ENCODE measurements at regions not wholly inside any gene's neighbourhood (a gene's known extent, or its start where the extent isn't known, plus 50 kb on each side); places are given as distances from the start of the nearest gene placed in this dataset.

DNA sequence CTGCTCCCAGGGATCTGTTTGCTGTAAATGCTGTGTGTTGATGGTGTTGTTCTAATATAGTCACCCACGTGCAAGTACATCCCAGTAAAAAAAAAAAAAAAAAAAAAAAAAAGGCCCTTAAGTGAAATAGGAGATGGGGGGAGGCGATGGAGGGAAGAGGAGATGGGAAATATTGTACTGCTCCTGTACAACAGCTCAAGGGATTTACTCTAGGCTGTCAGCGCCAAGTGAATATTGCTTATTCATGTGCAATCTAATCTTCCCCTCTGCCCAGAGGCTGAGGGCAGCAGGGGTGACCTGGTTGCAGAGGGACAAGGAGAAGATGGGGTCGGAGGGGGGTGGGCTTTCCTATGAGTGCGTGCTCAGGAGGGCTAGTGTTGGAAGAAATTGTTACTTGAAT is 206.2 kb upstream of the CADM1 start (continued):
- TF ChIP-seq, protein P1, sequence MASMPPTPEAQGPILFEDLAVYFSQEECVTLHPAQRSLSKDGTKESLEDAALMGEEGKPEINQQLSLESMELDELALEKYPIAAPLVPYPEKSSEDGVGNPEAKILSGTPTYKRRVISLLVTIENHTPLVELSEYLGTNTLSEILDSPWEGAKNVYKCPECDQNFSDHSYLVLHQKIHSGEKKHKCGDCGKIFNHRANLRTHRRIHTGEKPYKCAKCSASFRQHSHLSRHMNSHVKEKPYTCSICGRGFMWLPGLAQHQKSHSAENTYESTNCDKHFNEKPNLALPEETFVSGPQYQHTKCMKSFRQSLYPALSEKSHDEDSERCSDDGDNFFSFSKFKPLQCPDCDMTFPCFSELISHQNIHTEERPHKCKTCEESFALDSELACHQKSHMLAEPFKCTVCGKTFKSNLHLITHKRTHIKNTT (CRISPR knock-in tag; IDR thresholded peaks at IDR 0.05): no peak
- TF ChIP-seq RORA (CRISPR knock-in tag; IDR thresholded peaks at IDR 0.05) (no peak), REPIN1 (CRISPR knock-in tag; IDR thresholded peaks at IDR 0.05; ENCODE audit: borderline replicate concordance, low read depth) (no peak), NR2F6 (IDR thresholded peaks at IDR 0.05) (no peak), NR2F6 (CRISPR knock-in tag; IDR thresholded peaks at IDR 0.05) (no peak)
- TF ChIP-seq, protein P2, sequence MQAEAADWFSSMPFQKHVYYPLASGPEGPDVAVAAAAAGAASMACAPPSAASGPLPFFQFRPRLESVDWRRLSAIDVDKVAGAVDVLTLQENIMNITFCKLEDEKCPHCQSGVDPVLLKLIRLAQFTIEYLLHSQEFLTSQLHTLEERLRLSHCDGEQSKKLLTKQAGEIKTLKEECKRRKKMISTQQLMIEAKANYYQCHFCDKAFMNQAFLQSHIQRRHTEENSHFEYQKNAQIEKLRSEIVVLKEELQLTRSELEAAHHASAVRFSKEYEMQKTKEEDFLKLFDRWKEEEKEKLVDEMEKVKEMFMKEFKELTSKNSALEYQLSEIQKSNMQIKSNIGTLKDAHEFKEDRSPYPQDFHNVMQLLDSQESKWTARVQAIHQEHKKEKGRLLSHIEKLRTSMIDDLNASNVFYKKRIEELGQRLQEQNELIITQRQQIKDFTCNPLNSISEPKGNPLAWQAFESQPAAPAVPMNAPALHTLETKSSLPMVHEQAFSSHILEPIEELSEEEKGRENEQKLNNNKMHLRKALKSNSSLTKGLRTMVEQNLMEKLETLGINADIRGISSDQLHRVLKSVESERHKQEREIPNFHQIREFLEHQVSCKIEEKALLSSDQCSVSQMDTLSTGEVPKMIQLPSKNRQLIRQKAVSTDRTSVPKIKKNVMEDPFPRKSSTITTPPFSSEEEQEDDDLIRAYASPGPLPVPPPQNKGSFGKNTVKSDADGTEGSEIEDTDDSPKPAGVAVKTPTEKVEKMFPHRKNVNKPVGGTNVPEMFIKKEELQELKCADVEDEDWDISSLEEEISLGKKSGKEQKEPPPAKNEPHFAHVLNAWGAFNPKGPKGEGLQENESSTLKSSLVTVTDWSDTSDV (CRISPR knock-in tag; IDR thresholded peaks at IDR 0.05): no peak
- TF ChIP-seq, protein P3, sequence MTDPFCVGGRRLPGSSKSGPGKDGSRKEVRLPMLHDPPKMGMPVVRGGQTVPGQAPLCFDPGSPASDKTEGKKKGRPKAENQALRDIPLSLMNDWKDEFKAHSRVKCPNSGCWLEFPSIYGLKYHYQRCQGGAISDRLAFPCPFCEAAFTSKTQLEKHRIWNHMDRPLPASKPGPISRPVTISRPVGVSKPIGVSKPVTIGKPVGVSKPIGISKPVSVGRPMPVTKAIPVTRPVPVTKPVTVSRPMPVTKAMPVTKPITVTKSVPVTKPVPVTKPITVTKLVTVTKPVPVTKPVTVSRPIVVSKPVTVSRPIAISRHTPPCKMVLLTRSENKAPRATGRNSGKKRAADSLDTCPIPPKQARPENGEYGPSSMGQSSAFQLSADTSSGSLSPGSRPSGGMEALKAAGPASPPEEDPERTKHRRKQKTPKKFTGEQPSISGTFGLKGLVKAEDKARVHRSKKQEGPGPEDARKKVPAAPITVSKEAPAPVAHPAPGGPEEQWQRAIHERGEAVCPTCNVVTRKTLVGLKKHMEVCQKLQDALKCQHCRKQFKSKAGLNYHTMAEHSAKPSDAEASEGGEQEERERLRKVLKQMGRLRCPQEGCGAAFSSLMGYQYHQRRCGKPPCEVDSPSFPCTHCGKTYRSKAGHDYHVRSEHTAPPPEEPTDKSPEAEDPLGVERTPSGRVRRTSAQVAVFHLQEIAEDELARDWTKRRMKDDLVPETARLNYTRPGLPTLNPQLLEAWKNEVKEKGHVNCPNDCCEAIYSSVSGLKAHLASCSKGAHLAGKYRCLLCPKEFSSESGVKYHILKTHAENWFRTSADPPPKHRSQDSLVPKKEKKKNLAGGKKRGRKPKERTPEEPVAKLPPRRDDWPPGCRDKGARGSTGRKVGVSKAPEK (CRISPR knock-in tag; IDR thresholded peaks at IDR 0.05; ENCODE audit: borderline replicate concordance): no peak

DNA sequence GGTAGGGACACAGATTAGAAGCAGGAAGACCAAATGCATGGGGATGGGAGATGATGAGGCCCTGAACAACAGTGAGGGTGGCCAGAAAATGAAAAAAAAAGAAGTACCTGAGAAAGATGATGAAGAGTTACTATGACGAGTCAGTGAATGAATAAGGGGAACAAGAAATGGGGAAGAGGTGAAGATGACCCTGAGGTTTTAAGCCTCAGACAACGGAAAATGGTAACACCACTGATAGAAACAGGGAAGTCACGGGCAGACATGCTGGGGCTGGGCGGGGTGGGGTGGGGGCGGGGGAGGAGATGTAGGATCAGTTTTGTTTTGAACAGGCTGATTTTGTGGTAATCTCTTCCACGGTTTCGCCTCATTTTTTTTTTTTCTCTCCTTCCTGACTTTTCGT is 205.1 kb upstream of the CADM1 start:
- ChIA-PET CTCF (ENCODE audit: low intra/inter-chr PET ratio, low total read pairs) (no interaction called here), POLR2A (no interaction called here)
- H3K9me3 ChIP-seq (ENCODE audit: low read length): no peaks in the 10 kb centered on the region
- H3K4me2 ChIP-seq (ENCODE audit: low read depth, low read length): no peak overlapping the region
- peaks cover 1 to 20% of the 10 kb centered on the region in 2 experiments; a peak in 2 of 5 replicates for H3K27me3 ChIP-seq (ENCODE audit: control insufficient read depth in 1 of 2, insufficient read depth in 2 of 2, low read length in 2 of 2)
- no peak for FAIRE-seq
- in situ Hi-C loops (cut with HindIII; ENCODE audit: extremely low pct_ligation_motif_present, low pct_unique_long_range_greater_than_20kb) (no loop called here), intact Hi-C loops (cut with micrococcal nuclease; ENCODE audit: unreplicated experiment) (no loop called here)
- H3K36me3 ChIP-seq (replicated peaks in 1 of 2; ENCODE audit: control insufficient read depth in 1 of 2, insufficient read depth in 2 of 2, low read length in 2 of 2): no peaks in the 10 kb centered on the region
- no peaks in the 10 kb centered on the region for H3K79me2 ChIP-seq (ENCODE audit: insufficient read depth, low read length)
- no peak overlapping the region for H3K27ac ChIP-seq (ENCODE audit: extremely low read length, insufficient read depth, low read length)
- no peak overlapping the region for H3K4me3 ChIP-seq (replicated peaks in 1 of 3; ENCODE audit: insufficient read depth in 1 of 3, low read depth in 2 of 3, low read length in 3 of 3)
- WGBS (ENCODE audit: low lambda C conversion rate): 23% methylated on average over 8 of the region's 8 CpGs
- no peak for ATAC-seq
- H3K4me1 ChIP-seq (ENCODE audit: insufficient read depth, low read length): no peaks in the 10 kb centered on the region
- TF ChIP-seq ZNF550 (CRISPR knock-in tag; IDR thresholded peaks at IDR 0.05; ENCODE audit: borderline replicate concordance) (no peak), MED13 (CRISPR knock-in tag; IDR thresholded peaks at IDR 0.05) (no peak), ZNF124 (CRISPR knock-in tag; IDR thresholded peaks at IDR 0.05) (no peak), AGO1 (IDR thresholded peaks at IDR 0.05; ENCODE audit: low read depth, low read length, poor library complexity, severe bottlenecking) (no peak), SPEN (CRISPR knock-in tag; IDR thresholded peaks at IDR 0.05; ENCODE audit: low read depth) (no peak), NRL (CRISPR knock-in tag; IDR thresholded peaks at IDR 0.05; ENCODE audit: borderline replicate concordance) (no peak)
- TF ChIP-seq, protein P4, sequence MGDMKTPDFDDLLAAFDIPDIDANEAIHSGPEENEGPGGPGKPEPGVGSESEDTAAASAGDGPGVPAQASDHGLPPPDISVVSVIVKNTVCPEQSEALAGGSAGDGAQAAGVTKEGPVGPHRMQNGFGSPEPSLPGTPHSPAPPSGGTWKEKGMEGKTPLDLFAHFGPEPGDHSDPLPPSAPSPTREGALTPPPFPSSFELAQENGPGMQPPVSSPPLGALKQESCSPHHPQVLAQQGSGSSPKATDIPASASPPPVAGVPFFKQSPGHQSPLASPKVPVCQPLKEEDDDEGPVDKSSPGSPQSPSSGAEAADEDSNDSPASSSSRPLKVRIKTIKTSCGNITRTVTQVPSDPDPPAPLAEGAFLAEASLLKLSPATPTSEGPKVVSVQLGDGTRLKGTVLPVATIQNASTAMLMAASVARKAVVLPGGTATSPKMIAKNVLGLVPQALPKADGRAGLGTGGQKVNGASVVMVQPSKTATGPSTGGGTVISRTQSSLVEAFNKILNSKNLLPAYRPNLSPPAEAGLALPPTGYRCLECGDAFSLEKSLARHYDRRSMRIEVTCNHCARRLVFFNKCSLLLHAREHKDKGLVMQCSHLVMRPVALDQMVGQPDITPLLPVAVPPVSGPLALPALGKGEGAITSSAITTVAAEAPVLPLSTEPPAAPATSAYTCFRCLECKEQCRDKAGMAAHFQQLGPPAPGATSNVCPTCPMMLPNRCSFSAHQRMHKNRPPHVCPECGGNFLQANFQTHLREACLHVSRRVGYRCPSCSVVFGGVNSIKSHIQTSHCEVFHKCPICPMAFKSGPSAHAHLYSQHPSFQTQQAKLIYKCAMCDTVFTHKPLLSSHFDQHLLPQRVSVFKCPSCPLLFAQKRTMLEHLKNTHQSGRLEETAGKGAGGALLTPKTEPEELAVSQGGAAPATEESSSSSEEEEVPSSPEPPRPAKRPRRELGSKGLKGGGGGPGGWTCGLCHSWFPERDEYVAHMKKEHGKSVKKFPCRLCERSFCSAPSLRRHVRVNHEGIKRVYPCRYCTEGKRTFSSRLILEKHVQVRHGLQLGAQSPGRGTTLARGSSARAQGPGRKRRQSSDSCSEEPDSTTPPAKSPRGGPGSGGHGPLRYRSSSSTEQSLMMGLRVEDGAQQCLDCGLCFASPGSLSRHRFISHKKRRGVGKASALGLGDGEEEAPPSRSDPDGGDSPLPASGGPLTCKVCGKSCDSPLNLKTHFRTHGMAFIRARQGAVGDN (CRISPR knock-in tag; IDR thresholded peaks at IDR 0.05): no peak
- no TSS peak for BruUV-seq (replicated peaks)
- no peak overlapping the region for H3K9ac ChIP-seq (ENCODE audit: insufficient read depth, low read depth, low read length)
- no peak overlapping the region for H2AFZ ChIP-seq (ENCODE audit: low read length)
- DNase-seq (ENCODE audit: low spot score): no peak
- no peaks in the 10 kb centered on the region for H4K20me1 ChIP-seq (ENCODE audit: insufficient read depth, low read length)

Data from HepG2 (cell line).